SU-DHL-6 (cell line): ENCODE measurements at regions not wholly inside any gene's neighbourhood (a gene's known extent, or its start where the extent isn't known, plus 50 kb on each side); places are given as distances from the start of the nearest gene placed in this dataset.

Source experiments
- H2AFZ ChIP-seq: fragments of 200-600 bp; sonication (generic); 2 replicates; pipeline ENCODE4 v1.6.1; 2014; ENCODE audit warnings: low read depth, mild to moderate bottlenecking, moderate library complexity, mixed read lengths, antibody characterized with exemption, low read length; ENCODE audit not compliant: severe bottlenecking
- H3F3A ChIP-seq: fragments of 200-600 bp; shearing (Covaris generic); 2 replicates; pipeline ENCODE4 v1.6.0; 2016; ENCODE audit warnings: antibody characterized with exemption, mild to moderate bottlenecking; ENCODE audit not compliant: insufficient read depth
- H3K27ac ChIP-seq: fragments of 200-600 bp; sonication (generic); 2 replicates; pipeline ENCODE4 v1.5.1; 2016; ENCODE audit warnings: low read depth, mild to moderate bottlenecking, low read length, moderate library complexity, mixed read lengths
- H3K27me3 ChIP-seq: fragments of 200-600 bp; sonication (generic), shearing (Covaris generic); 2 replicates; pipeline ENCODE4 v1.6.0; 2014; ENCODE audit warnings: mild to moderate bottlenecking, low read length
- H3K36me3 ChIP-seq: fragments of 200-600 bp; sonication (generic); 2 replicates; pipeline ENCODE4 v1.6.1; 2014; ENCODE audit warnings: mild to moderate bottlenecking, low read length, mixed read lengths
- H3K4me2 ChIP-seq: fragments of 300-600, 200-600 bp; shearing (Covaris generic), sonication (generic); 2 replicates; pipeline ENCODE4 v1.6.0; 2014; ENCODE audit warnings: low read length, low read depth, mild to moderate bottlenecking; ENCODE audit not compliant: poor library complexity, severe bottlenecking
- H3K4me3 ChIP-seq: fragments of 200-600 bp; sonication (generic); 2 replicates; pipeline ENCODE4 v1.5.1; 2014; ENCODE audit warnings: antibody characterized with exemption, low read length, mild to moderate bottlenecking, mixed read lengths; ENCODE audit not compliant: insufficient read depth, poor library complexity, severe bottlenecking
- H3K79me2 ChIP-seq: fragments of 200-600 bp; sonication (generic); 2 replicates; pipeline ENCODE4 v1.6.1; 2014; ENCODE audit warnings: mild to moderate bottlenecking, low read length, moderate library complexity; ENCODE audit not compliant: insufficient read depth
- H3K9ac ChIP-seq: fragments of 200-600 bp; sonication (generic); 2 replicates; pipeline ENCODE4 v1.7.0; 2014; ENCODE audit warnings: mild to moderate bottlenecking, low read length
- H3K9me2 ChIP-seq: fragments of 200-600 bp; sonication (generic); replicated peaks from 2 replicates; pipeline ENCODE4 v1.6.1; 2014; ENCODE audit warnings: low read length; ENCODE audit not compliant: insufficient read depth
- H3K9me3 ChIP-seq: fragments of 200-600 bp; sonication (generic); 2 replicates; pipeline ENCODE4 v1.6.1; 2014; ENCODE audit warnings: low read length, mixed read lengths; ENCODE audit not compliant: insufficient read depth
- H4K20me1 ChIP-seq: fragments of 200-600 bp; sonication (generic); 2 replicates; pipeline ENCODE4 v1.6.1; 2014; ENCODE audit warnings: low read depth, mild to moderate bottlenecking, antibody characterized with exemption, low read length, moderate library complexity, mixed read lengths
- CTCF ChIP-seq: fragments of 200-600 bp; sonication (generic); IDR thresholded peaks from one replicate; pipeline ENCODE4 v1.5.1; 2017; ENCODE audit warnings: antibody characterized with exemption, mild to moderate bottlenecking, low read length, moderate library complexity; ENCODE audit not compliant: insufficient read depth, poor library complexity, severe bottlenecking
- EZH2phosphoT487 ChIP-seq: fragments of 200-600 bp; sonication (generic), shearing (Covaris generic); conservative IDR thresholded peaks from 2 replicates; pipeline ENCODE4 v1.6.1; 2018; ENCODE audit warnings: mild to moderate bottlenecking, antibody characterized with exemption, low read length, moderate library complexity, mixed read lengths

- Histone ChIP-seq H3K27me3 (no peaks in the 10 kb centered on the region), H3K4me3 (no peak overlapping the region), H4K20me1 (no peaks in the 10 kb centered on the region), H3K9me3 (no peaks in the 10 kb centered on the region), H3F3A (no peaks in the 10 kb centered on the region), H3K4me2 (no peak overlapping the region), H3K36me3 (no peaks in the 10 kb centered on the region), H3K9me2 (no peaks in the 10 kb centered on the region), H3K9ac (no peak overlapping the region), H3K79me2 (no peaks in the 10 kb centered on the region), H2AFZ (no peak overlapping the region), H3K27ac (no peak overlapping the region)
- TF ChIP-seq CTCF: no peak
- TF ChIP-seq EZH2phosphoT487: no peak
Observed at GRCh38 chr16:62755938-62756337, 719.7 kb upstream of the CDH8 start.

GRCh38 chr16:62752854-62753253 lies 716.6 kb upstream of the CDH8 start:
- Histone ChIP-seq H3K27ac (no peak overlapping the region), H3K4me2 (no peak overlapping the region)
- no peak for TF ChIP-seq EZH2phosphoT487
- no peak for TF ChIP-seq CTCF

DNA sequence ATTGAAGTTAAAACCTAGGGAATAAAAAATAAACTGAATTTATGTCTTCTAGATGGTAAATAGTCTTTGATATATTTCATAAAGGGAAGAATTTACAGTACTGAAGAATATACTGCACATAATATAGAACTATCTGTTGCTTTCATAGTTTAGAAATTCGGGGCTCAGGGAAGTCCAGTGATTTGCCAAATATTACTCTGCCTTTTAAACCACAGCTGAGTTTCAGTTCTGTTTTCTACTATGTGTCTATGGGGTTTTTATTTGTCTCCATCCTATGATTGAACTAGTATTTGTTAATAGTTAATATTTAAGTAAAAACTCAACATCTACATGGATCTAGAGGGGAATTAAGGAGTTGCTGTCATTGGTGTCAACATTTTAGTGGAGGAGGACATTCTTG lies 715.0 kb upstream of the CDH8 start:
- TF ChIP-seq CTCF (no peak), EZH2phosphoT487 (no peak)
- Histone ChIP-seq H3K4me3 (no peak overlapping the region), H4K20me1 (no peaks in the 10 kb centered on the region), H3K4me2 (no peak overlapping the region), H3K27ac (no peak overlapping the region), H3K27me3 (no peaks in the 10 kb centered on the region), H3K79me2 (no peaks in the 10 kb centered on the region), H3K9me3 (no peaks in the 10 kb centered on the region), H3K36me3 (no peaks in the 10 kb centered on the region), H2AFZ (no peak overlapping the region), H3F3A (no peaks in the 10 kb centered on the region), H3K9me2 (no peaks in the 10 kb centered on the region), H3K9ac (no peak overlapping the region)

More at GRCh38 chr16:62752854-62753253, 716.6 kb upstream of the CDH8 start:
- H3K79me2 ChIP-seq: no peaks in the 10 kb centered on the region
- H4K20me1 ChIP-seq: no peaks in the 10 kb centered on the region
- H3K4me3 ChIP-seq: no peak overlapping the region
- no peaks in the 10 kb centered on the region for H3K9me3 ChIP-seq
- no peaks in the 10 kb centered on the region for H3K9me2 ChIP-seq
- H2AFZ ChIP-seq: no peak overlapping the region
- no peaks in the 10 kb centered on the region for H3K27me3 ChIP-seq
- H3K9ac ChIP-seq: no peak overlapping the region
- H3F3A ChIP-seq: no peaks in the 10 kb centered on the region
- no peaks in the 10 kb centered on the region for H3K36me3 ChIP-seq

GRCh38 chr16:62741692-62742091 lies 705.5 kb upstream of the CDH8 start:
- H3K36me3 ChIP-seq: no peaks in the 10 kb centered on the region
- H3K4me3 ChIP-seq: no peak overlapping the region
- no peaks in the 10 kb centered on the region for H4K20me1 ChIP-seq
- no peaks in the 10 kb centered on the region for H3K9me2 ChIP-seq
- H3K4me2 ChIP-seq: no peak overlapping the region
- H2AFZ ChIP-seq: no peak overlapping the region
- H3F3A ChIP-seq: no peaks in the 10 kb centered on the region
- TF ChIP-seq EZH2phosphoT487 (no peak), CTCF (no peak)
- H3K9ac ChIP-seq: no peak overlapping the region
- no peaks in the 10 kb centered on the region for H3K9me3 ChIP-seq
- H3K79me2 ChIP-seq: no peaks in the 10 kb centered on the region
- H3K27ac ChIP-seq: no peak overlapping the region
- H3K27me3 ChIP-seq: no peaks in the 10 kb centered on the region
